UCSD-AML1 (cell line): ENCODE measurements at regions not wholly inside any gene's neighbourhood (a gene's known extent, or its start where the extent isn't known, plus 50 kb on each side); places are given as distances from the start of the nearest gene placed in this dataset.

ENCODE experiments used
- DNase-seq: peaks from one replicate; lab custom pipeline; 2025; ENCODE audit not compliant: unreplicated experiment; lab: John Stamatoyannopoulos, UW

- no peak for DNase-seq
These were observed 406.4 kb upstream of the VWC2 start for GRCh38 chr7:49367072-49367471.

- DNase-seq: no peak
These were observed 401.7 kb upstream of the VWC2 start for GRCh38 chr7:49371771-49372170.

- no peak for DNase-seq
These were observed 396.5 kb upstream of the VWC2 start for GRCh38 chr7:49376817-49377375.

GRCh38 chr7:49386792-49387191 lies 386.6 kb upstream of the VWC2 start:
- DNase-seq: no peak

- DNase-seq: no peak
These were observed 383.5 kb upstream of the VWC2 start for GRCh38 chr7:49389871-49390479.

- DNase-seq: no peak
These were observed 377.2 kb upstream of the VWC2 start for GRCh38 chr7:49396229-49396628.

GRCh38 chr7:49397750-49398149 lies 375.7 kb upstream of the VWC2 start:
- no peak for DNase-seq

- no peak for DNase-seq
These were observed 375.2 kb upstream of the VWC2 start for GRCh38 chr7:49398236-49398635.

- no peak for DNase-seq
These were observed 374.7 kb upstream of the VWC2 start for GRCh38 chr7:49398746-49399145.

GRCh38 chr7:49400891-49401550 lies 372.4 kb upstream of the VWC2 start:
- DNase-seq: no peak

- DNase-seq: no peak
These were observed 369.6 kb upstream of the VWC2 start for GRCh38 chr7:49403844-49404243.

- no peak for DNase-seq
These were observed 366.2 kb upstream of the VWC2 start for GRCh38 chr7:49407205-49407604.

GRCh38 chr7:49417034-49417433 lies 356.4 kb upstream of the VWC2 start:
- no peak for DNase-seq

GRCh38 chr7:49418963-49419362 lies 354.5 kb upstream of the VWC2 start:
- no peak for DNase-seq

- no peak for DNase-seq
These were observed 350.9 kb upstream of the VWC2 start for GRCh38 chr7:49422564-49422963.

- DNase-seq: no peak
These were observed 349.3 kb upstream of the VWC2 start for GRCh38 chr7:49424109-49424508.

- no peak for DNase-seq
These were observed 348.1 kb upstream of the VWC2 start for GRCh38 chr7:49425277-49425818.

GRCh38 chr7:49432254-49432653 lies 341.2 kb upstream of the VWC2 start:
- no peak for DNase-seq

GRCh38 chr7:49433794-49434193 lies 339.6 kb upstream of the VWC2 start:
- no peak for DNase-seq

GRCh38 chr7:49434846-49435245 lies 338.6 kb upstream of the VWC2 start:
- no peak for DNase-seq

- DNase-seq: no peak
These were observed 335.2 kb upstream of the VWC2 start for GRCh38 chr7:49438281-49438680.

- no peak for DNase-seq
These were observed 329.9 kb upstream of the VWC2 start for GRCh38 chr7:49443515-49443914.
